ENCODE measurements at regions not wholly inside any gene's neighbourhood (a gene's known extent, or its start where the extent isn't known, plus 50 kb on each side); places are given as distances from the start of the nearest gene placed in this dataset.

DNA sequence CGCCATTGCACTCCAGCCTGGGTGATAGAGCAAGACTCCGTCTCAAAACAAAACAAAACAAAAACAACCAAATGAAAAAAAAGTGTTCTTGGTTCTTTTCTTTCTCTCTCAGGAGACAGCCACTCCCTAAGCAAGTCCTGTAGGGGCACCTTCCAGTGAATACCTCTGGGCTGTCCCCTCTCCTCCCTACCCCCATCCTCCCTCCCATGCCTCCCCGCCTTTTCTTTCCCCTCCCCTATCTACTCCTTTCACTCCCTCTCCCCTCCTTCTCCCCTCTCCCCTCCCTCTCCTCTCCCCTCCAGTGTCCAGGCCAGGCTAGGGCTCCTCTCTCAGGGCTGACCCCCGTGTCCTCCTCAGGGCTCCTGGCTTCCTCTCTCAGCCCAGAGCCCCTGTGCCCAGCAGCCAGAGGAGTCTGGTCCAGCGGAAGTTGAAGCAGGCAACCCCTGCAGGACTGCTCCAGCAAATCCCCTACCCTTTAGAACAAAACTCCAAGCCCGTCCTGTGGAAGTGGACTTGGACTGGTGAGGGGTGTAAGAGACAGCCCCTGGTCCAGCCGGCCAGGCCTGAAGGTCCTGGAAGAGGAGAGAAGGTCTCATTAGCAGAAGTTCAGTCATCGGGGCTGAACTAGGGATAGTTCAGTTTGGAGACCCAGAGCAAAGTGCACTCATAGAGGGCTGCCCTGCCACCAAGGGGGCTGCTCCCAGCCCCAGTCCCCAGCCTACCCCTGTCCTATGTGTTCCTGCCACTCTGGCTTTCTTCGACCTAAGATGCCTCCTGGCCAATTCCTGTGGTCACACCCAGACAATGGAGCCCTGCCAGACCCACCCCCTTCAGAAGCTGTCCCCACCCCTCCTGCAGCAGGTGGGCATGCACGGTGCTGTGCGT, 79.8 kb upstream of the IQSEC1 start:
- no peak for DNase-seq (ENCODE audit: low read depth)

DNA sequence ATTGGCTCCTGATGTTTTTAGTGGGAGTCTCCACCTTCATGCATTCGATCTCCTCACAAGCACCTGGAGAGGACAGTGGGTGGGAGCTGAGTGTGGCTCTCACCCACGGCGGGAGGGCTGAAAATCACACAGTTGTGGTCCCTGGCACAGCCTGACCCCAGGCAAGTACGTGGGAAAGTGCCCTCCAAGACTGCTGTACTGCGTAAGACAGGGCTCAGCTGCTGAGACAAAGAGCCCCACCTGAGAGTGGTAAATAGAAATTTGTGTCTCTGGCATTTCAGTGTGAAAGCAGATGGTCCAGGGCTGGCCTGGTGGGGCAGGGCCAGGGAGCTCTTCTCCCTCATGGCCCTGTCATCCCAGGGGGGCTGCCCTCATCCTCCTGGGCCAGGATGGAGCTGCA, 77.4 kb upstream of the IQSEC1 start:
- no peak for DNase-seq (ENCODE audit: low read depth)

DNA sequence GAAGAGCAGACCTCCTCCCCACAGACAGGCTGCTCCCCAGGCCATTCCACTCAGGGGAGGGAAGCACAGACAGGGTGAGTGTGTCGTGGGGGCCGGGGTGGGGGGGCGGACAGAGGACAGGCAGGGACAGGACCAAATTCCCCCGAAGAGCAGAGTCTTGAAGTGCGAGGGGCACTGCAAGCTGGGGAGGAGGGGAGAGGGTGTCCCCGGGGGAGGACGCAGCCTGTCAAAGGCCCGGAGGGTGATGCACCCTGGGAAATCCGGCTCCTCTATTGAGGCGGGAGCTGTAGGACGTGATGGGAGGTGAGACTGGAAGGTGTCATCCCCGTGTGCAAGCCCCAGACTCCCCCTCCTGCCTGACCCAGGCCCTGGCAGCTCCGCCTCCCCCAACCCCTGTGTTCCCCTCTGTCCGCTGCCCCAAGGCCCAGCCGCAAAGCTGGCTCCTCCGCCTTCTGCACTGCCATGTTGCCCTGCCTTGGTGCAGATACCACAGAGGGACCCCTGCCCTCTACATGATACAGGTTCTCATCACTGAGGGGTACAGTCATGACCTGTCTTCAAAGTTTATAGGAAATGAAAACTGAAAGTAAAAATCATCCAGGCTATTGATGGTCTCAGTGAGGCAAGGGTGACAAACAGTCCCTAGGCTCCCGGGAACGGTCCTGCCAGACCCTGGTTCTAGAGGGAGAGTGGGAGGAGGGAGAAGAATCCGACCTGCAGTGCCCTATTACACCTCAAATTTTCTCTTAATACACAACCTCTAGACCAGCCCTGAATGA, 76.3 kb upstream of the IQSEC1 start:
- no peak for DNase-seq (ENCODE audit: low read depth)

DNA sequence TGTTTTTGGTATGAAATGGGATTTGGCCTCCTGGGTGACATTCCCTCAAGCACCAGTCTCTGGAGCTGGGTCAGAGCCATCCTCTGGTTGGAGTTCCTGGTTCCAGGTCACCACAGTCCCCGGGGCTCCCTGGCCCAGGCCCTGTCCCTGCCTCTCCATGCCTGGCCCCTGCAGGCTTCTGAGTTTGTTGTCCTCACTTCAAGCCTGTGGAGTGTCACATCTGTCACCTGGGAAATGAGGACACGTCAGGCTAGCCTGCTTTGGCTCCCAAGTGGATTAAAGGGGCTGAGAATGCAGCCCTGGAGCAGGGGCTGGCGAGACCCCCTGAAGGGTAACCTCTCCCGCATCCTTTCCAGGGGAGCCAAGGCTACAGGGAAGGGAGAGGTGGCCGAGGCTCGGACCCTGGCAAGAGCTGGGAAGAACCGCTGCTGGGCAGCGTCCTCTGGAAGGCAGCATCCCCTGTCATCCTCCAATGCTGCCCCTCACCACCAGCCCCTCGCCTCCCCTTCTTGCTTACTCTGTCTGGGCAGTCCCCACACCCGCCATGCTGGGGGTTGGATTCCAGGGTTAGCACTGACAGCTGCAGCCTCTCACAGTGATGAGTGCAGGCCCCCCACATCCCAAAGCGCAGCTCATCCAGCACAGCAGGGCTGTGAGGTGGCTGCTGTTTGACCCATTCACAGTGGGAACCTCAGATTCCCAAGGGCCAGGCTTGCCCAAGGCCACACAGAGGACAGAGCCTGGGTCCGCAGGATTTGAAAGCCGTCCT, 75.5 kb upstream of the IQSEC1 start:
- DNase-seq (ENCODE audit: low read depth): no peak

DNA sequence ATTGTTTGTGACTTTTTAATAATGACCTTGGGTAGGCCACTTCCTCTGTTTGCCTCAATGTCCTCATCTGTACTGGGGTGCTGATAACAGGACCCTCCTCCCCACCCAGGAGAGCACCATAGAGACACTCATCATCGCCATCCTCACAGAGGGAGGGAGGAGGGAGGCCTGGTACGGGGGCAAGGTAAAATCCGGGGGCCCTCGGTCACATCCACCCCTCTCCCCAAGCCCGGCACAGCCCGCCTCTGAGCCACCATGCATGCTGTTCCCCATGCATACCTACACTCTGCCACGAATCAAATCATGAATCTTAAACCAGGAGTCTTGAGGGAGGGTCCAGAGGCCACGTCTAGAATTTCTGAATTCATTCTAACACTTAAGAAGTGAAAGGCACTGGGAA, 74.9 kb upstream of the IQSEC1 start:
- no peak for DNase-seq (ENCODE audit: low read depth)

DNA sequence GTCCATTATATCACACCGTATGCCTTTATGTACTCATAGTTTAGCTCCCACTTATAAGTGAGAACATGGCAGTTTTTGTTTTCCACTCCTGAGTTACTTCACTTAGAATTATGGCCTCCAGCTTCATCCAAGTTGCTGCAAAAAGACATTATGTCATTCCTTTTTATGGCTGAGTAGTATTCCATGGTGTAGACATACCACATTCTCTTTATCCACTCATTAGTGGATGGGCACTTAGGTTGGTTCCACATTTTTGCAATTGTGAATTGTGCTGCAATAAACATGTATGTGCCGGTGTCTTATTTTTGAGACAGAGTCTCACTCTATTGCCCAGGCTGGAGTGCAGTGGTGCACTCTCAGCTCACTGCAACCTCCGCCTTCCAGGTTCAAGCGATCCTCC, 74.1 kb upstream of the IQSEC1 start:
- DNase-seq (ENCODE audit: low read depth): no peak

DNA sequence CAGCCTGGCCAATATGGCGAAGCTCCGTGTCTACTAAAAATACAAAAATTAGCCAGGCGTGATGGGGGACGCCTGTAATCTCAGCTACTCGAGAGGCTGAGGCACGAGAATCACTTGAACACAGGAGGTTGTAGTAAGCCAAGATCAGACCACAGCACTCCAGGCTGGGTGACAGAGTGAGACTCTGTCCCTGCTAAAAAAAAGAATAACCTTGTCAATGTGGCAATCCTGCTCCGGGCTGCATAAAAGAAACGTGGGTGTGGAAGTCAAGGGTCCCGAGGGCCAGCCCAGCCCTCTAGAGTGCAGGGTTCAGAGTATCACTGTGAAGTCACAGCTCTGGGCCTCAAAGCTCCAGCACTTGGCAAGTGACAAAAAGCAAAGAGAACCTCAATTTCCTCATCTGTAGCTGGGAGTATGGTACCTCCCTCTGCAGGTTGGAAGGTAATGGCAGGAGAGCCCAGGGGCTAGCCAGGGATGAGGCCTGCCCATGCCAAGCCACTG, 73.5 kb upstream of the IQSEC1 start:
- no peak for DNase-seq (ENCODE audit: low read depth)

DNA sequence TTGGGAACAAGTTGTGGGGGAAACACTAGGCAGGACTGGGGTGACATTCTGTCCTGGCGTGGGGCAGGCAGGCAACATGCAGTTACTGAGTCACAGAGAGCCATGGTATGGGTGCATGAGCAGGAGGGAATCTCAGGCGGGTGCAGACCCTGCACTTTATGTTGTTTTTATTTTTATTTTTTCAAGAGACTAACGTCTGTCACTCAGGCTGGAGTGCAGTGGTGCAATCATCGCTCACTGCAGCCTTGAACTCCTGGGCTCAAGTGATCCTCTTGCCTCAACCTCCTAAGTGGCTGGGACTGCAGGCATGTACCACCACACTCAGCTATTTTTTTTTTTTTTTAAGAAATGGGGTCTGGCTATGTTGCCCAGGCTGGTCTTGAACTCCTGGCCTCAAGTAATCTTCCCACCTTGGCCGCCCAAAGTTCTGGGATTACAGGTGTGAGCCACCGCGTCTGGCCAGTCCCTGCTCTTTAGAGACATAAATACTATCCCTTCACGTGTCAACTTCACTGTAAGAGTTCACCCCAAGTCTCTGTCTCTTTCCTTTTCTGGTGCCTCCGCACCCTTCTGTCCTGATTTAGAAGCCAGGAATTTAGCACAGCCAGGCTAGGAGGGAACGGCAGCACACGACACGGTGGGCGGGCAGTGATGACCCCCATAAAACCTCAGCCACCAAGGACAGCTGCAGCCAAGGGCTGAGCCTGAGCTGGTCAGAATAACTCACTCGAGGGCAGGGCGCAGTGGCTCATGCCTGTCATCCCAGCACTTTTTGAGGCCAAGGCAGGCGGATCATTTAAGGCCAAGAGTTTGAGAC, 72.8 kb upstream of the IQSEC1 start:
- no peak for DNase-seq (ENCODE audit: low read depth)

DNA sequence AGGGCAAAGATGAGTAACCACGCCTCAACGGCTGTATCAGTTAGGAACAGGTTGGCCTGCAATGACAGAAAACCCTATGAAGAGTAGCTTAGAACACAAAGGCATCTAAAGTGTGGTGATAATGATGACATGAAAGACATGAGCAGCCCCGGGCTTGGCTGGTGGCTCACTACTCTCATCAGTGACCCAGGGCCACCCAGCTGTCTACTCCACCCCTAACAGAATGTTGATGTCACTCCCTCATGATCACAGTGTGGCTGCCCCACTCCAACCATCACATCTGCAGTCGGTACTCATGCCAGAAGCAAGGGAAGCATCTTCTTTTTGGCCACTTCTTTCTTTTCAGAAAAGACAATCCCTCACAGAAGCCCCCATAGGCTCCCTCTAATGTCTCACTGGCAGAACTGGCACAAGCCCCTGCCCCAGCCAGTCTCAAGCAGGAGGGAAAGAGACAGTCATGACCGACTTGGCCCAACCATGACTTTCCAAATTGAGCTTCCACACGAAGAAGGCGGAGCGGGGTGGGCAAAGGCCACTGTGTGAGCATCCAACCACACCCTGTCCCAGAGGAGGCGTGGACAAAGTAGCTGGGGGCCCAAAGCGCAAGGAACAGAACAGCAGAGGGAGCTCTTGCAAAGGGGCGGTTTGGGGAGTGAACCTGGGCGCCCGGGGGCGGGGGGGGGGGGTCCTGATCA, 72.0 kb upstream of the IQSEC1 start:
- no peak for DNase-seq (ENCODE audit: low read depth)

DNA sequence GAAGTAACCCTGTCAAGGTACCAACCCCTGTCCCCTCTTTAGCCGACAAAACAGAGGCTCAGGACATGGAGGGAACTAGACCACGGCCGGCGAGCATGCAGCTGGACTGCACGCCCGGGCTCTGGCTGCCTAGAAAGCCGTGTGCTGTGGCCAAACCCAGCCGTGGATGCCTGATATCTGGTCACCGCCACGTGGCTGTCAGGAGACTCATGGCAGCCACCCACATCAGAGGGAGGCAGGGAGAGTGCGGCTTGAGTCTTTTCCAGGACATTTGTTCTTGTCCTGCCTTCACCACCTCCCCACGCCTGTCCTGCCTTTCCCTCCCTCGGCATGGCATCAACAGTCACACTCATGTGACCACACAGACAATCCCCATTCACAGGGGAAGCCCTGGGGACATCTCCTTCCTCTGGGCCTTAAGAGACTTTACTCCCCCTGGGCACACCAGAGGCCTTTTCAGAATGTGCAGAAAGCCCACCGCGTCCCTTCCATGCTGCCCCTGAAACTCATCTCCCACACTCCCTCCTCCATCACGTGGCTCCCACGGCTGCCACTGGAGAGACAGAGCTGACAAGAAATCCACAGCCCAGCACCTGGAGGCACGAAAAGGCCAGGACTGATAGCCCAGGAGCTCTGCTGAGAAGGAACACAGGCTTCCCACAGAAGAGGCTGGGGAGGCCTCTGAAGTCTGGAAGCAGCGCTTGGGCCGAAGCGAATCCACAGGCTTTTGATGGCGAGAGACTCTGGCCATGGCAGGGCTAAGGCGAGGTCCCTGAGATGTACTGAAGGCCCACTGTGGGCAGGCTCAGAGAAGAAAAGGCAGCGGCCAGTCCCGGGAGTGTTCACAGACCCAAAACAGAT, 71.2 kb upstream of the IQSEC1 start:
- DNase-seq (ENCODE audit: low read depth): no peak

DNA sequence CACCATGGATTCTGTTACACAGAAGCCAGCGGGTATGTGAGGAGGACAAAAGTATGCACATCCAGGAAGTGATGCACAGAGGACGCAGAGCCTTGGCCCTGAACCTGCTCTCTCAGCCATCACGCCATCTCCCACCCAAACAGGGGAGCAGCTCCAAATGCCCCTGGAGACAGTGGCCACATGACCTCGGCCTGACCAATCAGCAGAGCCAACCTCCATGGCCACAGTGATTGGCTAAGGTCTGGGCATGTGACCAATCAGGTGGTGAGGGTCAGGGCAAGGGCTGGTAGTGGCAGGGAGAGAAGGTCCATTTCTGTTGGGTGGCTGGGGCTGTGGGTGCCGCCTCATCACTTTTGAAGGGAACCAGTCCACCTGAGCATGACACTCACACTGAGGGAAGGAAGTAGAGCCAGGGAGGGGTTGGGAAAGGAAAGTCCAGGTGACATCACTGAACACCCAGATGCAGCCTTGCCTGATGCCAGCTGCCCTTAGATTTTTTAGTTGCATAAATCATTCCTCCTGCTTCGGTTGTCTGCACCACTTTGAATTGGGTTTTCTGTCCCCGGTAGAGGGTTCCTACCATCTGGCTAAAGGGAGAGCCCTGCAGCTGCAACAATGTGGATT, 70.3 kb upstream of the IQSEC1 start:
- DNase-seq (ENCODE audit: low read depth): no peak

DNA sequence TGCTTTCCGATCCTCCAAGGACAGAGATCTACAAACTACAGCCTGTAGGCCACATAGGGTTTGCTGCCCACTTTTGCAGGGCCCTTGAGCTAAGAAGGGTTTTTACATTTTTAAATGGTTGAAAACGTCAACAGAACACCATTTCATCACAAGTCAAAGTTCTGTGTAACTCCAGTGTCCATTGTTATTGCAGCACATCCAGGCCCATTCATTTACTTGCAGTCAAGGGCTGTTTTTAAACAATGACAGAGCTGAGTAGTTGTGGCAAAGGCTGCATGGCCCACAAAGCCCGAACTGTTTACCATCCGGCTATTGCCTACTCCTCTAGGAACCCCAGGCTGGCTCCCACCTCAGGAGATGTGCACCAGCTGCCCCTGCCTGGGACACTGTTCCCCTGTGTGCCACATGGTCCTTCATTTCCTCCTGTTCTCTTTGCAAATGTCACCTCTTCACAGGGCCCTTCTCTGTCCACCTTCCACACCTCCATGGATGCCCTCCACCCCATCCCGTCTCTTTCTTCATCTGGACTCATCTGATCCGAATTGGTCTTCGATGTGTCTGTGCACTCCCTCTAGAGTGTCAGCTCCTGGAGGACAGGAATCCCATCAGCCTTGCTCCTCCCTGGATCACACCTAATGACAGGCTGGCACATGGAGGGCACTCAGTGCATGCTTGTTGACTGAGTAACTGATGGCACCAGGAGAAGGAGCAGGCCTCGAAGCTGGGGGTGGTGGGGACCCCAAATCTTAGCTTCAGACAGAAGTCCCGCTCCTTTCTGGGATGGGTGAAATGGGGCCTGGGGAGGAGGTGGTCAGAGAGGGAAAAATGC, 69.5 kb upstream of the IQSEC1 start:
- DNase-seq (ENCODE audit: low read depth): no peak

DNA sequence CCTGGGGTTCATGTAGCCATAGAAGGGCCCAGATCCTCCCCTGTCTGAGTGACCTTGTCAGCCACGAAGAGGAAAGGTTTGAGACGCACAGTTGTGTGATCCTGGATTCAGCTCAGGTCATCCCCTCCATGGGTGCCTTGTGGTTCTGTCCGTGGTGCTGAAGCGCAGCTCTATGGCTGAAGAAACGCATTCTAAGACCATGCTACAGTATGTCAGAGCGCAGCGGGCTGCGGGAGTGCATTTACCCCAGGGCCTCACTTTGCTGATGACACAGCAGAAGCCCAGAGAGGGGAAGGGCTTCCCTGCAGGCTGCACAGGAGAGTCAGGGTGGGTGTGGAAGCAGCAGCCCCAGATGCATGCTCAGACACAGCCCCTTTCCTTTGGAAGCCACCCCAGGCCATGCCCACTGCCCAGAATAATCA, 68.8 kb upstream of the IQSEC1 start:
- peak; percentile 62 for DNase-seq (ENCODE audit: low read depth)

DNA sequence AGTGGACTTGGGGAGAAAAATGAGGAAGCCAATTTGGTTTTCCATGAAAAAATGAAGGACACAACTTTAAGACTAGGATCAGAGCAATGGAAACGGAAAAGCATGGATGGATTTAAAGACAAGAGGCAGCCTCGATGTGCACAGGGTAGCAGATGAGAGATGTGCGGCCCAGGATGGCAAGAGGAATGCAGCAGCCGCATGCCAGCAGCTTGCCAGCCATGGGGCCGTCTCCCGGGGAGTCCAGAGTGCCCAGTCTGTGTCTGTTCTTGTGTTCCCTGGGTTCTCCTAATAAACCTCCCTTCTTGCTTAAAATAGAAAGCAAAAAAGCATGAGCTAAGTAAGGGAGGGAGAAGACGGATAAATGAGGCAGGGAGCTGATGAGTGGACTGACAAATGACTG, 68.0 kb upstream of the IQSEC1 start:
- no peak for DNase-seq (ENCODE audit: low read depth)

DNA sequence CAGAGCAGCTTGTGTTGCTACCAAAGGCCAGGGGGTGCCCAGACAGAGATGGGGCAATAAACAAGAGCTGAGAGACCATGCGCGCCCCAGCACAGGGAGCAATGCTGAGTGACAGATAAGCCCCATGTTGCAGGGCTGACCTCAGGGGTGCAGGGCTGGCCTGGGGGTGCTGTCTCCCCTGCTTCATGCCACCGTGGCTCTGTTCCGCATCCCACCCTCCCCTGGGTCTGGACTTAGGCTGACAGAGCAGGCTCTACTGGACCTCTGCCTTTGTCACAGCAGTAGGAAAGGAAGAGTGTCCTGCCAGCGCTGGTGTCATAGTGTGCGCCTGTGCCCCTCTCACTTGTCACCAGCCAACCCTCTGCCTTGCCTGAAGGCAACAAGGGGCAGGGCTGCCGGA, 67.4 kb upstream of the IQSEC1 start:
- no peak for DNase-seq (ENCODE audit: low read depth)

DNA sequence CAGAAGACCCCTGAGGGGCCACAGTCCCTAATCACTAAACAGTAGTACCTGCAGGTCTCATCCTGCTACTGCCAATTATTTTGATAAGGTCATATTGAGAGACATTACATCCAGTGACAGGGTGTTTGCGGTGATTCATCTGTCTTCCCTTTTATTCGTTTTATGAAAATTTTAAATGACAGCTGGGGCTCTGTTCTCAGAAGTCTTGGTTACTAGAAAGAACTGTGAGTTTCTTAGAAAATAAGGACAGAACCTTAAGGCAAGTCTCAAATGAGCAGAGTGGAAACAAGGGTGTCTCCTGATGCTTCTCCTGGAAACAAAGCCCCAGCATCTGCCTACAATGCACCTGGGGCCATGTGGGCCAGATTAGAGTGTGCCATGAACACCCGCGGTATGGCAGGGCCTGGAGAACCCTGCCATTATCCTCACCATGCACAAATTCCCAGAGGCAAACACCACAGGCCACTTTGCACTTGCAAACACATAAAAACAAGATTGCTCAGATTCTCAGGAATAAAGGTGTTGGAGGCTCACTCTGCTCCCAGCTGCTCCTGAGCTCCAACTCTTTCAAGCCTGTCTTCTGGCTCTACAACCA, 66.3 kb upstream of the IQSEC1 start:
- no peak for DNase-seq (ENCODE audit: low read depth)

DNA sequence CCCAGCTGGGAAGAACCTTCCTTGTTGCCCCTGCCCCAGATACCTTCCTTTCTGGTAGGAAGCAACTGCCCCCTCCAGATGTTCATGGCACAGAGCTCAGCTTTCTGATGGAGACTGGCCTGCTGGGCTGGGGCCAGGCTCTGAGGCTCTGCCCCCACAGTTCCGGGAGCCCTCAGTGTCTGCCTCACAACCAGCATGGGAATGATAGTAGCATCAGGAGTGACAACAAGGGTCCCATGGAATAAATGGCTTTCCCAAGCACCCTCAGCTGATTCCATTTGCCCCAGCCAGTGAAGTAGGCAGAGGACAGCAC, 65.6 kb upstream of the IQSEC1 start:
- no peak for DNase-seq (ENCODE audit: low read depth)

Data from EH (cell line).